Astrocyte (in vitro differentiated cells and primary cell): ENCODE measurements at regions not wholly inside any gene's neighbourhood (a gene's known extent, or its start where the extent isn't known, plus 50 kb on each side); places are given as distances from the start of the nearest gene placed in this dataset.

Experiments used
- DNase-seq: peaks from one replicate; pipeline ENCODE4 v3.0.0-alpha.2; 2010; ENCODE audit warnings: low read depth
- FAIRE-seq: peaks from 2 replicates; lab custom pipeline; 2011; peaks lifted over from hg19 to GRCh38; lab: Jason Lieb, UNC
- H2AFZ ChIP-seq: 2 replicates; pipeline ENCODE4 v1.6.0; 2012; ENCODE audit warnings: low read depth, low read length, inconsistent platforms
- H3K27ac ChIP-seq: 2 replicates; pipeline ENCODE4 v1.5.1; 2011; ENCODE audit warnings: low read depth, low read length, inconsistent platforms
- H3K27me3 ChIP-seq: 2 replicates; pipeline ENCODE4 v1.6.0; 2011; ENCODE audit warnings: low read length, inconsistent platforms; ENCODE audit not compliant: insufficient read depth
- H3K36me3 ChIP-seq: 2 replicates; pipeline ENCODE4 v1.5.1; 2011; ENCODE audit warnings: low read length, inconsistent platforms; ENCODE audit not compliant: insufficient read depth
- H3K4me1 ChIP-seq: 2 replicates; pipeline ENCODE4 v1.5.1; 2011; ENCODE audit warnings: low read length, inconsistent platforms; ENCODE audit not compliant: insufficient read depth
- H3K4me2 ChIP-seq: 2 replicates; pipeline ENCODE4 v1.6.0; 2012; ENCODE audit warnings: low read length, inconsistent platforms
- H3K4me3 ChIP-seq: 2 replicates; pipeline ENCODE4 v1.5.1; 2011; ENCODE audit warnings: low read depth, mild to moderate bottlenecking, low read length, inconsistent platforms; ENCODE audit not compliant: insufficient read depth
- H3K79me2 ChIP-seq: 2 replicates; pipeline ENCODE4 v1.6.0; 2012; ENCODE audit warnings: mild to moderate bottlenecking, low read length, inconsistent platforms; ENCODE audit not compliant: insufficient read depth
- H3K9ac ChIP-seq: 2 replicates; pipeline ENCODE4 v1.6.0; 2012; ENCODE audit warnings: mild to moderate bottlenecking, low read length, inconsistent platforms
- H3K9me3 ChIP-seq: 2 replicates; pipeline ENCODE4 v1.5.1; 2012; ENCODE audit warnings: low read depth, mild to moderate bottlenecking, low read length, inconsistent platforms; ENCODE audit not compliant: insufficient read depth
- H4K20me1 ChIP-seq: 2 replicates; pipeline ENCODE4 v1.6.0; 2012; ENCODE audit warnings: low read length, inconsistent platforms; ENCODE audit not compliant: insufficient read depth
- H3K27ac Mint-ChIP-seq: one replicate; pipeline ENCODE4 v1.8.0; 2021; ENCODE audit warnings: mild to moderate bottlenecking, mixed read lengths; ENCODE audit not compliant: unreplicated experiment
- H3K27me3 Mint-ChIP-seq: one replicate; pipeline ENCODE4 v1.8.0; 2021; ENCODE audit warnings: low read depth, mixed read lengths; ENCODE audit not compliant: unreplicated experiment
- H3K36me3 Mint-ChIP-seq: one replicate; pipeline ENCODE4 v1.8.0; 2021; ENCODE audit warnings: low read depth, mixed read lengths; ENCODE audit not compliant: unreplicated experiment
- H3K4me1 Mint-ChIP-seq: one replicate; pipeline ENCODE4 v1.8.0; 2021; ENCODE audit warnings: low read depth, mixed read lengths; ENCODE audit not compliant: unreplicated experiment
- H3K4me3 Mint-ChIP-seq: one replicate; pipeline ENCODE4 v1.8.0; 2021; ENCODE audit warnings: mild to moderate bottlenecking, moderate library complexity, mixed read lengths; ENCODE audit not compliant: unreplicated experiment
- H3K9me3 Mint-ChIP-seq: one replicate; pipeline ENCODE4 v1.8.0; 2021; ENCODE audit warnings: mild to moderate bottlenecking, mixed read lengths; ENCODE audit not compliant: unreplicated experiment
- EZH2 ChIP-seq: IDR thresholded peaks from 2 replicates; pipeline ENCODE4 v1.6.1; 2012; ENCODE audit warnings: mild to moderate bottlenecking, low read length, inconsistent platforms; ENCODE audit not compliant: insufficient read depth
- TF ChIP-seq, protein P1 (sequence below): IDR thresholded peaks from 2 replicates; pipeline ENCODE4 v1.5.1; 2011; ENCODE audit warnings: low read depth, mild to moderate bottlenecking, inconsistent platforms, low read length, moderate library complexity; ENCODE audit not compliant: insufficient read depth

DNA sequence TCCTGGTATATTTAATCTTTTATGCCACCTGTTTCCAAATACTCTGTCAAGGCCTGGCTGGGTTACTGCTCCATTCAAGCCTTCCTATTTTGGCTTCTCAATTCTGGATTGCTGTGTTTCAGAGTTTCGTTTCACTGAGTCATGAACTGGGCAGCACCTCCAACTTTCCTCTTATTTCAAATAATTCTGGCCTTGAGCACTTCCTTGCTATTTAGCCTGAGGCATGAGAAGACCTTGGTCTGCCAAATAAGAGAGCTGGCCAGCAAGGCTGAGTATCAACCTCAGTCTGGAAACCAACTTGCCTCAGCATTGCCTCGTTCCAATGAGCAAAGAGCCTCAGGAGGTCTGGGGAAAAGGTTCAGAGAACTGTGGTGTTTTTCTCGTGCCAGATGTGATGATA, 66.6 kb downstream of the TNFAIP3 start:
- no peaks in the 10 kb centered on the region for H3K36me3 ChIP-seq
- H3K4me2 ChIP-seq: no peak overlapping the region
- Mint-ChIP-seq H3K27me3 (no peaks in the 10 kb centered on the region), H3K4me1 (peaks cover 4% of the 10 kb centered on the region), H3K36me3 (no peaks in the 10 kb centered on the region), H3K4me3 (no peak overlapping the region), H3K27ac (no peak overlapping the region), H3K9me3 (peaks cover 1% of the 10 kb centered on the region)
- no peaks in the 10 kb centered on the region for H3K9me3 ChIP-seq
- no peak overlapping the region for H3K9ac ChIP-seq
- DNase-seq (peak; percentile 80), FAIRE-seq (no peak)
- H3K79me2 ChIP-seq: no peaks in the 10 kb centered on the region
- H3K27me3 ChIP-seq: no peaks in the 10 kb centered on the region
- H2AFZ ChIP-seq: no peak overlapping the region
- H3K4me3 ChIP-seq: no peak overlapping the region
- H3K4me1 ChIP-seq: no peaks in the 10 kb centered on the region
- no peaks in the 10 kb centered on the region for H4K20me1 ChIP-seq
- TF ChIP-seq, protein P1, sequence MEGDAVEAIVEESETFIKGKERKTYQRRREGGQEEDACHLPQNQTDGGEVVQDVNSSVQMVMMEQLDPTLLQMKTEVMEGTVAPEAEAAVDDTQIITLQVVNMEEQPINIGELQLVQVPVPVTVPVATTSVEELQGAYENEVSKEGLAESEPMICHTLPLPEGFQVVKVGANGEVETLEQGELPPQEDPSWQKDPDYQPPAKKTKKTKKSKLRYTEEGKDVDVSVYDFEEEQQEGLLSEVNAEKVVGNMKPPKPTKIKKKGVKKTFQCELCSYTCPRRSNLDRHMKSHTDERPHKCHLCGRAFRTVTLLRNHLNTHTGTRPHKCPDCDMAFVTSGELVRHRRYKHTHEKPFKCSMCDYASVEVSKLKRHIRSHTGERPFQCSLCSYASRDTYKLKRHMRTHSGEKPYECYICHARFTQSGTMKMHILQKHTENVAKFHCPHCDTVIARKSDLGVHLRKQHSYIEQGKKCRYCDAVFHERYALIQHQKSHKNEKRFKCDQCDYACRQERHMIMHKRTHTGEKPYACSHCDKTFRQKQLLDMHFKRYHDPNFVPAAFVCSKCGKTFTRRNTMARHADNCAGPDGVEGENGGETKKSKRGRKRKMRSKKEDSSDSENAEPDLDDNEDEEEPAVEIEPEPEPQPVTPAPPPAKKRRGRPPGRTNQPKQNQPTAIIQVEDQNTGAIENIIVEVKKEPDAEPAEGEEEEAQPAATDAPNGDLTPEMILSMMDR: no peak
- no peak for TF ChIP-seq EZH2
- no peak overlapping the region for H3K27ac ChIP-seq

DNA sequence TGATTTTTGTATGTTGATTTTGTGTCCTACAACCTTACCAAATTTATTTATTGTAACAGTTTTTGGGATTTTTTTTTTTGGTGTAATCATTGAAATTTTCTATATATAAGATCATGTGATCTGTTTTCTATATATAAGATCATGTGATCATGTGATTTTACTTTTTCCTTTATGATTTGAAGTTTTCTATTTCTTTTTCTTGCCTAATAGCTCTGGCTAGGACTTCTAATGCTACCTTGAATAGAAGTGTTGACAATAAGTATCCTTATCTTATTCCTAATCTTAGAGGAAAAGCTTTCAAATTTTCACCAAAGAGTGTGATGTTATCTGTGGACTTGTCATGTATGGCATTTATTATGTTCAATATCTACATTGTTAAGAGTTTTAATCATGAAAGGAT, 69.7 kb downstream of the TNFAIP3 start:
- no peaks in the 10 kb centered on the region for H3K4me1 ChIP-seq
- FAIRE-seq: no peak
- H3K4me1 Mint-ChIP-seq: peaks cover 7% of the 10 kb centered on the region
- H3K9me3 ChIP-seq: no peaks in the 10 kb centered on the region
- H3K27ac Mint-ChIP-seq: no peak overlapping the region
- no peak overlapping the region for H3K4me2 ChIP-seq
- no peak for DNase-seq
- H3K9ac ChIP-seq: no peak overlapping the region
- no peaks in the 10 kb centered on the region for H3K27me3 ChIP-seq
- no peaks in the 10 kb centered on the region for H4K20me1 ChIP-seq
- H2AFZ ChIP-seq: no peak overlapping the region
- H3K36me3 Mint-ChIP-seq: no peaks in the 10 kb centered on the region
- H3K4me3 ChIP-seq: no peak overlapping the region
- H3K9me3 Mint-ChIP-seq: peaks cover 1% of the 10 kb centered on the region
- no peaks in the 10 kb centered on the region for H3K36me3 ChIP-seq
- H3K27ac ChIP-seq: no peak overlapping the region
- no peaks in the 10 kb centered on the region for H3K27me3 Mint-ChIP-seq
- H3K4me3 Mint-ChIP-seq: no peak overlapping the region
- TF ChIP-seq, protein P1: no peak
- no peak for TF ChIP-seq EZH2
- H3K79me2 ChIP-seq: no peaks in the 10 kb centered on the region

DNA sequence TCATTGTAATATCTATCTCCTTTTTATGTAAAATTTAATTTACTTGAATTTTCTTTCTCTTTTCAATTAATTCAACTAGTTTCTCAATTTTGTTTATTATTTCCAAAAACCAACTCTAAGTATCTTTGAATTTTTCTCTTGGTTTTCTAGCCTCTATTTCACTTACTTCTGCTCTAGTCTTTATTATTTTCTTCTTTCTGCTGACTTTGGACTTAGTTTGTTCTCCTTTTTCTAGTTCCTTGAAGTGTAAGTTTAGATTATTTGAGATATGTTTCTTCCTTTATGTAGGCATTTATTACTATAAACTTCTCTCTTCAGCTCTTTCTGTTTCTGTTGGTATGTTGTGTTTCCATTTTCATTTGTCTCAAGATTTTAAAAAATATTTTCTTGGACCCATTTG, 70.8 kb downstream of the TNFAIP3 start:
- Mint-ChIP-seq H3K4me3 (no peak overlapping the region), H3K36me3 (no peaks in the 10 kb centered on the region), H3K27ac (no peak overlapping the region), H3K4me1 (peaks cover 5% of the 10 kb centered on the region), H3K27me3 (no peaks in the 10 kb centered on the region), H3K9me3 (peaks cover 1% of the 10 kb centered on the region)
- Histone ChIP-seq H3K9me3 (no peaks in the 10 kb centered on the region), H4K20me1 (no peaks in the 10 kb centered on the region), H3K9ac (no peak overlapping the region), H3K79me2 (no peaks in the 10 kb centered on the region), H3K27ac (no peak overlapping the region), H3K4me2 (no peak overlapping the region), H3K4me1 (no peaks in the 10 kb centered on the region), H3K4me3 (no peak overlapping the region), H2AFZ (no peak overlapping the region), H3K27me3 (no peaks in the 10 kb centered on the region), H3K36me3 (no peaks in the 10 kb centered on the region)
- TF ChIP-seq EZH2: no peak
- TF ChIP-seq, protein P1: no peak
- DNase-seq: no peak
- FAIRE-seq: no peak
